ENCODE measurements at regions not wholly inside any gene's neighbourhood (a gene's known extent, or its start where the extent isn't known, plus 50 kb on each side); places are given as distances from the start of the nearest gene placed in this dataset.

DNA sequence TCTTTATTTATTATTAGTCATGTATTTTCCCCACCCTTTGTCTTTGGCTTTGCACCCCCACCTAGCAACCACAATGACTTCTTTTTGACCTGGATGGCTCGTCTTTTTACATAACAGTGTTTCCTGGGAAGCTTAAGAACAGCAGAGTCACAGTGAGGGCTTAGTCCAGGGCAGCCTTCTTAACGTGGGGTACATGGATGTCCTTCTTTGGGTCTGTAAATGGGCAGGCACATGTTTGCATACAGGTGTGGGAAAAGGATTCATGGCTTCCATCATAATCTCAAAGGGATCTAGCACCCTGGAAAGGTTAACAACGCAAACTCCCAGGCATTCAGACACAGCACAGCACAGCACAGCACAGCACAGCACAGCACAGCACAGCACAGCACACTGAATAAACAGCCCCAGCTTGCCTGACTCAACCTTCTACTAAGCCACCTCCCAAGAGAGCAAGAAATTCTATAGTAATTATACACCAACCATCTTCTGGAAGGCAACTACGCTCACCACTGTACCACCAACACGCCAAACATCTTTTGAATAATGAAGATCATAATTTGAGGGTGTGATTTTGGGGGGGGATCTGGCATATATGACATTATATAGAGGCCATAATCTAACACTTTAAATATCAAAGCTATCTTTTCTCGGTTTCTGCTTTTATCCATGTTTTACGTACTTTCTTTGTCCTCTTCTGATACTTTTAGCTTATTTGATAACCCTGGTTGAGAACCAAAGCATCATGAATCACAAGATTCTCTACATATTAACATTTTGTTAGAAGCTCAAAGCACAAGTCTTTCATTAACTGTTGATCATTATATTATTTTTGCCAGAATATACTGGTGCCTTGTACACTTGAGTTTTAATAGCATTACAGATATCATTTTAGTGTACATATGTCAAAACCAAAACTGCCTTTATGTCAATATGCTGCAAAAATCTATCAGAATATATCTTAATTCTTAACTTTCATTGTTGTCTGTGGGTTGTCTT, 177.2 kb upstream of the KLF14 start:
- ChIA-PET CTCF (interaction anchor here (0.5 to 4.9 kb wide), 2 partner anchors 14 to 738 kb away, joined by 6 to 27 read pairs; no protein-coding TSS in a partner anchor), POLR2A (interaction anchor here (0.6 to 2.9 kb wide), 5 partner anchors 7 to 22 kb away, joined by 3 to 15 read pairs (median 8); no protein-coding TSS in a partner anchor)
- intact Hi-C loops (cut with micrococcal nuclease; ENCODE audit: unreplicated experiment), result no loop called here
- Mint-ChIP-seq H3K4me3 (ENCODE audit: unreplicated experiment) (peak overlapping the region; percentile 94), H3K36me3 (ENCODE audit: insufficient read depth, unreplicated experiment) (peaks cover 5% of the 10 kb centered on the region), H3K27ac (ENCODE audit: unreplicated experiment) (peak overlapping the region; percentile 95), H3K27me3 (ENCODE audit: insufficient read depth, unreplicated experiment) (no peaks in the 10 kb centered on the region), H3K4me1 (ENCODE audit: low read depth, unreplicated experiment) (peaks cover 37% of the 10 kb centered on the region), H3K9me3 (ENCODE audit: unreplicated experiment) (no peaks in the 10 kb centered on the region)
- no peaks in the 10 kb centered on the region for H3K27me3 ChIP-seq (replicated peaks; ENCODE audit: control insufficient read depth, insufficient read depth, low read length)
- no peak for DNase-seq
- TSS peak; percentile 34 for BruUV-seq (replicated peaks)
- no peaks in the 10 kb centered on the region for H3K36me3 ChIP-seq (ENCODE audit: control insufficient read depth, insufficient read depth, low read length)
- H3K9me3 ChIP-seq, result no peaks in the 10 kb centered on the region
- TF ChIP-seq, protein P1, sequence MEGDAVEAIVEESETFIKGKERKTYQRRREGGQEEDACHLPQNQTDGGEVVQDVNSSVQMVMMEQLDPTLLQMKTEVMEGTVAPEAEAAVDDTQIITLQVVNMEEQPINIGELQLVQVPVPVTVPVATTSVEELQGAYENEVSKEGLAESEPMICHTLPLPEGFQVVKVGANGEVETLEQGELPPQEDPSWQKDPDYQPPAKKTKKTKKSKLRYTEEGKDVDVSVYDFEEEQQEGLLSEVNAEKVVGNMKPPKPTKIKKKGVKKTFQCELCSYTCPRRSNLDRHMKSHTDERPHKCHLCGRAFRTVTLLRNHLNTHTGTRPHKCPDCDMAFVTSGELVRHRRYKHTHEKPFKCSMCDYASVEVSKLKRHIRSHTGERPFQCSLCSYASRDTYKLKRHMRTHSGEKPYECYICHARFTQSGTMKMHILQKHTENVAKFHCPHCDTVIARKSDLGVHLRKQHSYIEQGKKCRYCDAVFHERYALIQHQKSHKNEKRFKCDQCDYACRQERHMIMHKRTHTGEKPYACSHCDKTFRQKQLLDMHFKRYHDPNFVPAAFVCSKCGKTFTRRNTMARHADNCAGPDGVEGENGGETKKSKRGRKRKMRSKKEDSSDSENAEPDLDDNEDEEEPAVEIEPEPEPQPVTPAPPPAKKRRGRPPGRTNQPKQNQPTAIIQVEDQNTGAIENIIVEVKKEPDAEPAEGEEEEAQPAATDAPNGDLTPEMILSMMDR (IDR thresholded peaks at IDR 0.05; ENCODE audit: insufficient read depth in 1 of 2, low read depth in 1 of 2, low read length in 1 of 2, severe bottlenecking in 1 of 2, unreplicated experiment in 1 of 2), result no peak
- H3K4me3 ChIP-seq (ENCODE audit: low read depth, low read length), result peak overlapping the region; percentile 48
- H3K4me1 ChIP-seq, result peaks cover 28% of the 10 kb centered on the region

- ChIA-PET CTCF (interaction anchor here (0.5 to 4.9 kb wide), 3 partner anchors 8 to 737 kb away, joined by 6 to 27 read pairs (median 12); no protein-coding TSS in a partner anchor), POLR2A (interaction anchor here (0.7 to 2.9 kb wide), 5 partner anchors 8 to 29 kb away, joined by 3 to 15 read pairs (median 8); no protein-coding TSS in a partner anchor)
- Histone ChIP-seq H3K9me3 (no peaks in the 10 kb centered on the region), H3K4me3 (ENCODE audit: low read depth, low read length) (peak overlapping the region; percentile 48), H3K36me3 (ENCODE audit: control insufficient read depth, insufficient read depth, low read length) (no peaks in the 10 kb centered on the region), H3K27me3 (replicated peaks; ENCODE audit: control insufficient read depth, insufficient read depth, low read length) (no peaks in the 10 kb centered on the region), H3K4me1 (peaks cover 28% of the 10 kb centered on the region)
- no peaks in the 10 kb centered on the region for H3K27me3 Mint-ChIP-seq (ENCODE audit: insufficient read depth, unreplicated experiment)
- BruUV-seq (replicated peaks), result no TSS peak
- DNase-seq, result no peak
- H3K36me3 Mint-ChIP-seq (ENCODE audit: insufficient read depth, unreplicated experiment), result peaks cover 5% of the 10 kb centered on the region
- H3K4me3 Mint-ChIP-seq (ENCODE audit: unreplicated experiment), result peak overlapping the region; percentile 94
- peaks cover 37% of the 10 kb centered on the region for H3K4me1 Mint-ChIP-seq (ENCODE audit: low read depth, unreplicated experiment)
- H3K9me3 Mint-ChIP-seq (ENCODE audit: unreplicated experiment), result no peaks in the 10 kb centered on the region
- intact Hi-C loops (cut with micrococcal nuclease; ENCODE audit: unreplicated experiment), result loop anchor here (1.0 kb wide), 1 partner anchor 13 kb away; no protein-coding TSS in a partner anchor
- peak overlapping the region; percentile 95 for H3K27ac Mint-ChIP-seq (ENCODE audit: unreplicated experiment)
- TF ChIP-seq, protein P1 (IDR thresholded peaks at IDR 0.05; ENCODE audit: insufficient read depth in 1 of 2, low read depth in 1 of 2, low read length in 1 of 2, severe bottlenecking in 1 of 2, unreplicated experiment in 1 of 2), result no peak
These were observed 178.3 kb upstream of the KLF14 start for GRCh38 chr7:130912082-130912861.
